Neural progenitor cell (in vitro differentiated cells): ENCODE measurements at regions not wholly inside any gene's neighbourhood (a gene's known extent, or its start where the extent isn't known, plus 50 kb on each side); places are given as distances from the start of the nearest gene placed in this dataset.

Source experiments
- DNase-seq: peaks from one replicate; pipeline ENCODE4 v3.0.0-alpha.2; 2016; ENCODE audit warnings: low spot score
- H2AFZ ChIP-seq: fragments of 200-600 bp; sonication (generic); replicated peaks from 2 replicates; pipeline ENCODE4 v1.6.1; 2016; ENCODE audit warnings: antibody characterized with exemption
- H3F3A ChIP-seq: fragments of 200-600 bp; sonication (generic); 2 replicates; pipeline ENCODE4 v1.6.1; 2016; ENCODE audit warnings: antibody characterized with exemption, low read depth
- H3K27ac ChIP-seq: fragments of 200-600 bp; sonication (generic); 2 replicates; pipeline ENCODE4 v1.5.1; 2016; ENCODE audit warnings: mild to moderate bottlenecking
- H3K27me3 ChIP-seq: fragments of 200-600 bp; sonication (generic); 2 replicates; pipeline ENCODE4 v1.6.1; 2016; ENCODE audit warnings: mild to moderate bottlenecking, moderate library complexity
- H3K36me3 ChIP-seq: fragments of 200-600 bp; sonication (generic); 2 replicates; pipeline ENCODE4 v1.5.1; 2016
- H3K4me1 ChIP-seq: fragments of 200-600 bp; sonication (generic); 2 replicates; pipeline ENCODE4 v1.6.1; 2016; ENCODE audit warnings: mixed run types
- H3K4me2 ChIP-seq: fragments of 200-600 bp; sonication (generic); 2 replicates; pipeline ENCODE4 v1.6.1; 2016
- H3K4me3 ChIP-seq: fragments of 200-600 bp; sonication (generic); 2 replicates; pipeline ENCODE4 v1.5.1; 2016
- H3K79me2 ChIP-seq: fragments of 200-600 bp; sonication (generic); 2 replicates; pipeline ENCODE4 v1.6.1; 2016; ENCODE audit warnings: low read depth
- H3K9ac ChIP-seq: fragments of 200-600 bp; sonication (generic); 2 replicates; pipeline ENCODE4 v1.6.1; 2016
- H3K9me3 ChIP-seq: fragments of 200-600 bp; sonication (generic); 2 replicates; pipeline ENCODE4 v1.5.1; 2016; ENCODE audit warnings: low read depth
- H4K20me1 ChIP-seq: fragments of 200-600 bp; sonication (generic); 2 replicates; pipeline ENCODE4 v1.6.1; 2016; ENCODE audit warnings: low read depth
- H3K27ac Mint-ChIP-seq: 3 replicates; pipeline ENCODE4 v1.8.0; 2021; ENCODE audit warnings: mixed read lengths
- H3K27me3 Mint-ChIP-seq: 2 replicates; pipeline ENCODE4 v1.8.0; 2022; ENCODE audit warnings: low read depth, mild to moderate bottlenecking, inconsistent platforms, moderate library complexity, mixed read lengths; ENCODE audit not compliant: insufficient read depth
- H3K36me3 Mint-ChIP-seq: 3 replicates; pipeline ENCODE4 v1.8.0; 2021; ENCODE audit warnings: mixed read lengths
- H3K4me1 Mint-ChIP-seq: 3 replicates; pipeline ENCODE4 v1.8.0; 2021; ENCODE audit warnings: mixed read lengths
- H3K4me3 Mint-ChIP-seq: 3 replicates; pipeline ENCODE4 v1.8.0; 2021; ENCODE audit warnings: mild to moderate bottlenecking, moderate library complexity, mixed read lengths
- H3K9me3 Mint-ChIP-seq: 3 replicates; pipeline ENCODE4 v1.8.0; 2020; ENCODE audit warnings: mixed read lengths
- EZH2 ChIP-seq: fragments of 200-600 bp; sonication (generic); IDR thresholded peaks from 2 replicates; pipeline ENCODE4 v1.6.1; 2017; ENCODE audit warnings: antibody characterized with exemption, mild to moderate bottlenecking, moderate library complexity
- EZH2phosphoT487 ChIP-seq: fragments of 200-600 bp; sonication (generic); IDR thresholded peaks from 2 replicates; pipeline ENCODE4 v1.6.1; 2017; ENCODE audit warnings: antibody characterized with exemption
- TF ChIP-seq, protein P1 (sequence below): fragments of 200-600 bp; sonication (generic); IDR thresholded peaks from 2 replicates; pipeline ENCODE4 v1.5.1; 2017; ENCODE audit warnings: antibody characterized with exemption, mild to moderate bottlenecking

DNA sequence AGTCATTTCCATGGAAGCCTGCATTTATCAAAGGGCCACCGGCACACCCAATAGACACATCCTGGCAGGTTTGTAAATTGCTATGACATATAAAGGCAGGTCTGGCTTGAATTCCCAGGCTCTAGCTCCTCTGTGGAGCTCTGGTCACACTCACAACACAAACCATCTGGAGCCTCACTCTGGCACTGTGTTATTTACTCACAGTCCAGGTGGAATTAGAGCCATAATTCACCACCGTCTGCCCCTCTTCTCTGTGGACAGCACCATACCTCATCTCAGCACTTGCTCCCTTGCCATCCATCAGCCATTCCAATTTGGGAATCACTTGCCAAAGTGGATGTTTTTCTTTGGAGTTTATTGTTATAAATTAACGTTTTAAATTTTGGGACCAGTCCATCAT lies 84.3 kb upstream of the OSR1 start:
- DNase-seq: no peak
- H3K4me3 Mint-ChIP-seq: no peak overlapping the region
- Histone ChIP-seq H3K4me2 (no peak overlapping the region), H3K27ac (no peak overlapping the region), H3K9me3 (no peaks in the 10 kb centered on the region), H3K4me1 (no peaks in the 10 kb centered on the region), H3K27me3 (no peaks in the 10 kb centered on the region), H3K4me3 (no peak overlapping the region), H3K79me2 (no peaks in the 10 kb centered on the region), H2AFZ (no peak overlapping the region), H3K36me3 (no peaks in the 10 kb centered on the region), H3K9ac (no peak overlapping the region), H4K20me1 (no peaks in the 10 kb centered on the region), H3F3A (no peaks in the 10 kb centered on the region)
- H3K4me1 Mint-ChIP-seq: no peaks in the 10 kb centered on the region
- TF ChIP-seq, protein P1, sequence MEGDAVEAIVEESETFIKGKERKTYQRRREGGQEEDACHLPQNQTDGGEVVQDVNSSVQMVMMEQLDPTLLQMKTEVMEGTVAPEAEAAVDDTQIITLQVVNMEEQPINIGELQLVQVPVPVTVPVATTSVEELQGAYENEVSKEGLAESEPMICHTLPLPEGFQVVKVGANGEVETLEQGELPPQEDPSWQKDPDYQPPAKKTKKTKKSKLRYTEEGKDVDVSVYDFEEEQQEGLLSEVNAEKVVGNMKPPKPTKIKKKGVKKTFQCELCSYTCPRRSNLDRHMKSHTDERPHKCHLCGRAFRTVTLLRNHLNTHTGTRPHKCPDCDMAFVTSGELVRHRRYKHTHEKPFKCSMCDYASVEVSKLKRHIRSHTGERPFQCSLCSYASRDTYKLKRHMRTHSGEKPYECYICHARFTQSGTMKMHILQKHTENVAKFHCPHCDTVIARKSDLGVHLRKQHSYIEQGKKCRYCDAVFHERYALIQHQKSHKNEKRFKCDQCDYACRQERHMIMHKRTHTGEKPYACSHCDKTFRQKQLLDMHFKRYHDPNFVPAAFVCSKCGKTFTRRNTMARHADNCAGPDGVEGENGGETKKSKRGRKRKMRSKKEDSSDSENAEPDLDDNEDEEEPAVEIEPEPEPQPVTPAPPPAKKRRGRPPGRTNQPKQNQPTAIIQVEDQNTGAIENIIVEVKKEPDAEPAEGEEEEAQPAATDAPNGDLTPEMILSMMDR: no peak
- TF ChIP-seq EZH2 (no peak), EZH2phosphoT487 (no peak)
- H3K27me3 Mint-ChIP-seq: peaks cover 2% of the 10 kb centered on the region
- H3K9me3 Mint-ChIP-seq: no peaks in the 10 kb centered on the region
- H3K36me3 Mint-ChIP-seq: no peaks in the 10 kb centered on the region
- no peak overlapping the region for H3K27ac Mint-ChIP-seq

DNA sequence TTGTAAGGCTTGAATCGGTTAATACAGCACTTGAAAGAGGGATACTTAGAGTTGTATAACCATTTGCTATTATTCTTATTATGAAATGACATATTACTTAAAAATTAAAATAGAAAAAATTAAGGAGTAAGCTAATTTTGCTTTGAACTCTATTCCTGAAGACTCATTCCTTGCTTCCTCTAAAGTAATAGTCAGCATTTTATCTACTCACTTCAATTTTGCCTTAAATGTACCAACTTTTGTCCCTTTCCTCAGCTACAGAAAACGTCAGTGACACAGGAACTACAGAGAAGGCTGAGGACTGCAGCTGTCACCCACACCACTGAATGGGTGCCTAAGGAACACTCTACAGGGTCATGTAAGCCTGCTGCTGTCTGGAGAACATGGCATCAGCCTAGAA lies 80.7 kb upstream of the OSR1 start:
- no peak for TF ChIP-seq EZH2phosphoT487
- TF ChIP-seq, protein P1: no peak
- no peak for TF ChIP-seq EZH2
- H3K4me2 ChIP-seq: no peak overlapping the region
- H3K27me3 ChIP-seq: no peaks in the 10 kb centered on the region
- H3K79me2 ChIP-seq: no peaks in the 10 kb centered on the region
- no peaks in the 10 kb centered on the region for H4K20me1 ChIP-seq
- Mint-ChIP-seq H3K4me3 (no peak overlapping the region), H3K9me3 (no peaks in the 10 kb centered on the region), H3K27ac (no peak overlapping the region), H3K27me3 (peaks cover 2% of the 10 kb centered on the region), H3K36me3 (no peaks in the 10 kb centered on the region), H3K4me1 (no peaks in the 10 kb centered on the region)
- no peak overlapping the region for H3K27ac ChIP-seq
- no peaks in the 10 kb centered on the region for H3K9me3 ChIP-seq
- H3K9ac ChIP-seq: no peak overlapping the region
- no peaks in the 10 kb centered on the region for H3K36me3 ChIP-seq
- no peaks in the 10 kb centered on the region for H3F3A ChIP-seq
- no peak overlapping the region for H3K4me3 ChIP-seq
- DNase-seq: no peak
- H3K4me1 ChIP-seq: no peaks in the 10 kb centered on the region
- H2AFZ ChIP-seq: no peak overlapping the region

DNA sequence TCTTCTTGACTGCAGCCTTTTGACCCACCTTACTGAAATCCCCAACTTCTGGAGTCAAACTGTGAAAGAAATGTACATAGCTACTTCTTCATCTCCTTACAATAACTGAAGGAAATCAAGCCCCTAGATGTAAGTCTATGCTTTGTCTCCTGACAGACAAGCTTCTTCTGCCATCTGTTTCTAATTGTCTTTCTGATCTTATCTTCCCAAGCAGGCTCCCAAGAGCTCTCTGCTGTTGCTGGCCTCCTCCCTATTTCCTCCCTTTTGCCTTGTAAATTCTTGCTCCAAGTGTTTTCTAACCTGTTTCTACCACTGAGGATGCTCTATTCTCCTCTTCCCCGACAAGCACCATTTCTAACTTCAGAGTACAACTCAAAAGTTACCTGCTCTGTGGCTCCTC lies 77.4 kb upstream of the OSR1 start:
- H3K36me3 Mint-ChIP-seq: no peaks in the 10 kb centered on the region
- Histone ChIP-seq H3K4me3 (no peak overlapping the region), H3K4me2 (no peak overlapping the region), H4K20me1 (no peaks in the 10 kb centered on the region), H3F3A (no peaks in the 10 kb centered on the region), H3K4me1 (no peaks in the 10 kb centered on the region), H3K27ac (no peak overlapping the region), H3K9ac (no peak overlapping the region), H3K79me2 (no peaks in the 10 kb centered on the region), H2AFZ (no peak overlapping the region), H3K36me3 (no peaks in the 10 kb centered on the region), H3K27me3 (no peaks in the 10 kb centered on the region), H3K9me3 (no peaks in the 10 kb centered on the region)
- no peaks in the 10 kb centered on the region for H3K9me3 Mint-ChIP-seq
- H3K27me3 Mint-ChIP-seq: peaks cover 2% of the 10 kb centered on the region
- H3K4me1 Mint-ChIP-seq: no peaks in the 10 kb centered on the region
- DNase-seq: no peak
- no peak overlapping the region for H3K4me3 Mint-ChIP-seq
- TF ChIP-seq EZH2phosphoT487 (no peak), EZH2 (no peak)
- TF ChIP-seq, protein P1: no peak
- no peak overlapping the region for H3K27ac Mint-ChIP-seq

DNA sequence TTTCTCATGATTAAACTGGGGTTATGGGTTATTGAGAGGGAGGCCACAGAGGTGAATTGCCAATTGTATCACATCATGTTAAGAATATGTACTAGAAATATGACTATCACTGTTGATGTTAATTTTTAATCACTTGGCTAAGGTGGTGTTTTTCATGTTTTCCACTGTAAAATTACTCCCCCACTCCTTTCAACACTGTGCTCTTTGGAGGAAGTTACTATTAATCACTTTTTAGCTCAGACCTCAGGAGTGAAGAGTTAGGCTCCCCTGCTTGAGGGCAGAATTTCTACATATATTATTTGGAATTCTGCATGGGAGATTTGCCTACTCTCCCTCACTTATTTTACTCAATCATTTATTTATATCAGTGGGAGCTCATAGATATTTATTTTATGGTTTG lies 76.0 kb upstream of the OSR1 start:
- H3K4me1 ChIP-seq: no peaks in the 10 kb centered on the region
- no peak overlapping the region for H3K4me2 ChIP-seq
- no peak for TF ChIP-seq EZH2phosphoT487
- no peak for TF ChIP-seq EZH2
- TF ChIP-seq, protein P1: no peak
- DNase-seq: no peak
- H2AFZ ChIP-seq: no peak overlapping the region
- no peaks in the 10 kb centered on the region for H3F3A ChIP-seq
- H3K9me3 ChIP-seq: no peaks in the 10 kb centered on the region
- H3K9ac ChIP-seq: no peak overlapping the region
- Mint-ChIP-seq H3K4me1 (no peaks in the 10 kb centered on the region), H3K4me3 (no peak overlapping the region), H3K27ac (no peak overlapping the region), H3K27me3 (no peaks in the 10 kb centered on the region), H3K9me3 (no peaks in the 10 kb centered on the region), H3K36me3 (no peaks in the 10 kb centered on the region)
- H3K27ac ChIP-seq: no peak overlapping the region
- H3K27me3 ChIP-seq: no peaks in the 10 kb centered on the region
- no peaks in the 10 kb centered on the region for H3K79me2 ChIP-seq
- H3K36me3 ChIP-seq: no peaks in the 10 kb centered on the region
- H4K20me1 ChIP-seq: no peaks in the 10 kb centered on the region
- no peak overlapping the region for H3K4me3 ChIP-seq
